ENCODE measurements at regions not wholly inside any gene's neighbourhood (a gene's known extent, or its start where the extent isn't known, plus 50 kb on each side); places are given as distances from the start of the nearest gene placed in this dataset.

DNA sequence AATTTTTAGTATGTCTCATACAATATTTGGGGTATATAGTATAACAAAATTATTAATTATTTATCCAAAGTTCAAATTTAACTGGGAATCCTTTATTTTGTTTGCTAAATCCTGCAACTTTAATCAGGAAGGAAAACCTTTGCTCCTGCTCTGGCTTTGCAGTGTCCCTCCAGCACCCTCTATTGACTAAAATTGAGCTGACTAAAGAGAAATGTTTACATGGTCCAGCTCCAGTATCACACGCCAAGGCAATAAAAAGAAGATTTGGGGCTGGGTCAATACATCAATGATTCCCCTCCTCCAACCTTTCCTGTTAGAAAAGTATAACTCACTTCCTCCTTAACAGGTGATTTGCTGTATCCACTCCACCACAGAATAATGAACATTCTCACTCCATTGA, 153.0 kb upstream of the LRRC4C start:
- H3K4me3 Mint-ChIP-seq, result no peak overlapping the region
- Histone ChIP-seq H3K9ac (ENCODE audit: extremely low read depth, low read length, poor library complexity, severe bottlenecking) (no peak overlapping the region), H3K36me3 (ENCODE audit: control insufficient read depth, insufficient read depth, low read length) (no peaks in the 10 kb centered on the region), H3K27ac (ENCODE audit: low read depth, low read length) (no peak overlapping the region), H3K9me3 (ENCODE audit: control insufficient read depth, low read length) (peaks cover 19% of the 10 kb centered on the region), H3K27me3 (ENCODE audit: control insufficient read depth, insufficient read depth, low read length, poor library complexity, severe bottlenecking) (no peaks in the 10 kb centered on the region), H3K4me1 (ENCODE audit: control insufficient read depth, insufficient read depth, low read length) (no peaks in the 10 kb centered on the region), H3K4me3 (ENCODE audit: low read length) (no peak overlapping the region)
- DNase-seq, result no peak
- H3K27ac Mint-ChIP-seq, result no peak overlapping the region
- peaks cover 8% of the 10 kb centered on the region for H3K36me3 Mint-ChIP-seq (ENCODE audit: low read depth)
- TF ChIP-seq, protein P1, sequence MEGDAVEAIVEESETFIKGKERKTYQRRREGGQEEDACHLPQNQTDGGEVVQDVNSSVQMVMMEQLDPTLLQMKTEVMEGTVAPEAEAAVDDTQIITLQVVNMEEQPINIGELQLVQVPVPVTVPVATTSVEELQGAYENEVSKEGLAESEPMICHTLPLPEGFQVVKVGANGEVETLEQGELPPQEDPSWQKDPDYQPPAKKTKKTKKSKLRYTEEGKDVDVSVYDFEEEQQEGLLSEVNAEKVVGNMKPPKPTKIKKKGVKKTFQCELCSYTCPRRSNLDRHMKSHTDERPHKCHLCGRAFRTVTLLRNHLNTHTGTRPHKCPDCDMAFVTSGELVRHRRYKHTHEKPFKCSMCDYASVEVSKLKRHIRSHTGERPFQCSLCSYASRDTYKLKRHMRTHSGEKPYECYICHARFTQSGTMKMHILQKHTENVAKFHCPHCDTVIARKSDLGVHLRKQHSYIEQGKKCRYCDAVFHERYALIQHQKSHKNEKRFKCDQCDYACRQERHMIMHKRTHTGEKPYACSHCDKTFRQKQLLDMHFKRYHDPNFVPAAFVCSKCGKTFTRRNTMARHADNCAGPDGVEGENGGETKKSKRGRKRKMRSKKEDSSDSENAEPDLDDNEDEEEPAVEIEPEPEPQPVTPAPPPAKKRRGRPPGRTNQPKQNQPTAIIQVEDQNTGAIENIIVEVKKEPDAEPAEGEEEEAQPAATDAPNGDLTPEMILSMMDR (conservative IDR thresholded peaks at IDR 0.05), result peak; percentile 69
- 86 to 89% methylated on average over 1 of the region's 1 CpG for WGBS, 2 experiments (ENCODE audit: insufficient coverage in 1 of 2, insufficient read length in 1 of 2)
- no peaks in the 10 kb centered on the region for H3K4me1 Mint-ChIP-seq
- no peaks in the 10 kb centered on the region for H3K27me3 Mint-ChIP-seq (ENCODE audit: insufficient read depth)
- peaks cover 34% of the 10 kb centered on the region for H3K9me3 Mint-ChIP-seq

DNA sequence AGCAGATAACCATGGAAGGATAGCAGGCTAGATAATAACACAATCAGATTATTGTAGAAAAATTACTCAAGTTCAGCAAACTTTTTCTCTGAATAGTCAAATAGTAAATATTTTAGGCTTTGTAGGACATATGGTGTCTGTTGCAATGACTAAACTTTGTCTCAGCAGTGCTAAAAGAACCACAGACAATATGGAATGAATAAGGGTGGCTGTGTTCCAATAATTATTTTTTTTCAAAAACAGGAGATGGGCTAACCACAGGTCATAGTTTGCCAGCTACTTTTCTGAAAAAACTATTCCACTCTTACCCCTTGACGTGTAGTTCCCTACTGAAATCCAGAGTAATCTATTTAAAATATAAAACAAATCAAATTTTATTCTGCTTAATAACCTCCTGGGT, 153.9 kb upstream of the LRRC4C start:
- H3K36me3 Mint-ChIP-seq (ENCODE audit: low read depth), result peaks cover 8% of the 10 kb centered on the region
- peaks cover 19% of the 10 kb centered on the region for H3K9me3 ChIP-seq (ENCODE audit: control insufficient read depth, low read length)
- no peaks in the 10 kb centered on the region for H3K4me1 ChIP-seq (ENCODE audit: control insufficient read depth, insufficient read depth, low read length)
- no peak overlapping the region for H3K4me3 Mint-ChIP-seq
- no peaks in the 10 kb centered on the region for H3K27me3 Mint-ChIP-seq (ENCODE audit: insufficient read depth)
- peaks cover 34% of the 10 kb centered on the region for H3K9me3 Mint-ChIP-seq
- no peaks in the 10 kb centered on the region for H3K4me1 Mint-ChIP-seq
- no peak overlapping the region for H3K27ac ChIP-seq (ENCODE audit: low read depth, low read length)
- no peak overlapping the region for H3K27ac Mint-ChIP-seq
- H3K9ac ChIP-seq (ENCODE audit: extremely low read depth, low read length, poor library complexity, severe bottlenecking), result no peak overlapping the region
- H3K27me3 ChIP-seq (ENCODE audit: control insufficient read depth, insufficient read depth, low read length, poor library complexity, severe bottlenecking), result no peaks in the 10 kb centered on the region
- WGBS, 2 experiments (ENCODE audit: insufficient coverage in 1 of 2, insufficient read length in 1 of 2), result 89% methylated on average over 1 of the region's 1 CpG; no CpG with 5 or more reads in 1 of the 2 experiments
- DNase-seq, result no peak
- TF ChIP-seq, protein P1 (conservative IDR thresholded peaks at IDR 0.05), result no peak
- no peaks in the 10 kb centered on the region for H3K36me3 ChIP-seq (ENCODE audit: control insufficient read depth, insufficient read depth, low read length)
- no peak overlapping the region for H3K4me3 ChIP-seq (ENCODE audit: low read length)

DNA sequence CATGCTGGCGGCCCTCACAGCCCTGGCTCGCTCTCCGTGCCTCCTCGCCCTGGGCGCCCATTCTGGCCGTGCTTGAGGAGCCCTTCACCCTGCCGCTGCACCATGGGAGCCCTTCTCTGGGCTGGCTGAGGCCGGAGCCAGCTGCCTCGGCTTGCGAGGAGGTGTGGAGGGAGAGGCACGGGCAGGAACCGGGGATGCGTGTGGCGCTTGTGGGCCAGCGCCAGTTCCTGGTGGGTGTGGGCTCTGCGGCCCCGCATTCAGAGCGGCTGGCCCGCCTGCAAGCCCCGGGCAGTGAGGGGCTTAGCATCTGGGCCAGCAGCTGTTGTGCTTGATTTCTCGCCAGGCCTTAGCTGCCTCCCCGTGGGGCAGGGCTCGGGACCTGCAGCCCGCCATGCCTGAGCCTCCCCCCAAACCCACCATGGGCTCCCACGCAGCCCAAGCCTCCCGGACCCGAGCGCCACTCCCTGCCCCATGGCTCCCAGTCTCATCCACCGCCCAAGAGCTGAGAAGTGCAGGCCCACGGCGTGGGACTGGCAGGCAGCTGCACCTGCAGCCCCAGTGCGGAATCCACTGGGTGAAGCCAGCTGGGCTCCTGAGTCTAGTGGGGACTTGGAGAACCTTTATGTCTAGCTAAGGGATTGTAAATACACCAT, 163.4 kb upstream of the LRRC4C start:
- Histone ChIP-seq H3K9ac (ENCODE audit: extremely low read depth, low read length, poor library complexity, severe bottlenecking) (no peak overlapping the region), H3K4me3 (ENCODE audit: low read length) (no peak overlapping the region), H3K9me3 (ENCODE audit: control insufficient read depth, low read length) (peaks cover 20% of the 10 kb centered on the region), H3K27me3 (ENCODE audit: control insufficient read depth, insufficient read depth, low read length, poor library complexity, severe bottlenecking) (no peaks in the 10 kb centered on the region), H3K27ac (ENCODE audit: low read depth, low read length) (no peak overlapping the region), H3K4me1 (ENCODE audit: control insufficient read depth, insufficient read depth, low read length) (no peaks in the 10 kb centered on the region), H3K36me3 (ENCODE audit: control insufficient read depth, insufficient read depth, low read length) (no peaks in the 10 kb centered on the region)
- Mint-ChIP-seq H3K4me3 (no peak overlapping the region), H3K4me1 (no peaks in the 10 kb centered on the region), H3K27ac (no peak overlapping the region), H3K9me3 (peaks cover 31% of the 10 kb centered on the region), H3K36me3 (ENCODE audit: low read depth) (peaks cover 7% of the 10 kb centered on the region), H3K27me3 (ENCODE audit: insufficient read depth) (no peaks in the 10 kb centered on the region)
- no peak for DNase-seq
- TF ChIP-seq, protein P1 (conservative IDR thresholded peaks at IDR 0.05), result no peak
- 87 to 88% methylated on average over 3 to 32 of the region's 32 CpGs for WGBS, 2 experiments (ENCODE audit: insufficient coverage in 1 of 2, insufficient read length in 1 of 2)
